ENCODE measurements at regions not wholly inside any gene's neighbourhood (a gene's known extent, or its start where the extent isn't known, plus 50 kb on each side); places are given as distances from the start of the nearest gene placed in this dataset.

- intact Hi-C loops (cut with DNase I) = loop anchor here (2.0 kb wide), 1 partner anchor 31 kb away; no protein-coding TSS in a partner anchor
- TF ChIP-seq EP300 (IDR thresholded peaks at IDR 0.05) = no peak
- H3K27ac ChIP-seq (replicated peaks in 1 of 4) = peak overlapping the region in 3 of 4 donors; percentile 31 to 76 (median 57)
Measured at GRCh38 chr2:38497670-38498037, 105.1 kb downstream of the HNRNPLL start.

DNA sequence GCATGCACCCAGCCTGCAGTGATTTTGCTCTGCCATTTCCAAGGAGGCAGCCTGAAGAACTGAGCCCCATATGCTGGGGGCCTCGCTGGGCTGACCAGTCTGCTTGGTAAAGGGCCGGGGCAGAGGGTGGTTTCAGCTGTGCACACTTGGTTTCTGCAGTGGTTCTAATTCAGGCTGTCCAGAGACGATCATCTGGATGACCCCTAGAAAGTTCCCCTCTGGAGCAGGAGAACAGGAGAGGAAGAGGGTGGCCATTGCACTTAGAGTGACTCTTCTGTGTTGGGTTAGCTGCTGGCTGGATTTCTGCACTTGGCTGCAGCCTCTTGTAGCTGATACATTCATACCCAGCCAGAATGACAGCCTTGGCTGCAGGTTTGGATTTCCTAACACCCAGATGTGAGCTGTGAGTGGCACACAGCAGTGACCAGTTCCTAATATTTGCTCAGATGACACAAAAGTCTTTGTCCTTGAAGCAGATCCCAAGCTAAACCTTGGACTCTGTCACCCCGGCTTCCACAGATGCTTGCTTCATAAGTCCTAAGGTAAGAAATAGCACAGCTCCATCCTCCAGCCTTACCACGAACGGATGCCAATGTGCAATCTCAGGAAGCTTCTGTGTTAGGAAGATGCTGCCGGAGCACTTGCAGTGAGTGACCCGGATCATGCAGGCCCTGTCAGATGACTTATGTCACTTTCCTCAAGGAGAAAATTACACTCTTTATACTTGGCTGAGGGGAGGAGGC, 105.6 kb downstream of the HNRNPLL start:
- intact Hi-C loops (cut with DNase I) = no loop called here
- H3K27ac ChIP-seq (replicated peaks in 1 of 4) = peak overlapping the region in 3 of 4 donors; percentile 31 to 76 (median 57)
- peaks cover 0 to 7% (median 3%) of the 10 kb centered on the region in 4 donors for H3K9me3 ChIP-seq
- TF ChIP-seq POLR2A (IDR thresholded peaks at IDR 0.05; ENCODE audit: low read depth) (no peak), POLR2AphosphoS5 (IDR thresholded peaks at IDR 0.05) (peak in 1 of 2 donors; percentile 15), EP300 (IDR thresholded peaks at IDR 0.05) (no peak)
- TF ChIP-seq, protein P1, sequence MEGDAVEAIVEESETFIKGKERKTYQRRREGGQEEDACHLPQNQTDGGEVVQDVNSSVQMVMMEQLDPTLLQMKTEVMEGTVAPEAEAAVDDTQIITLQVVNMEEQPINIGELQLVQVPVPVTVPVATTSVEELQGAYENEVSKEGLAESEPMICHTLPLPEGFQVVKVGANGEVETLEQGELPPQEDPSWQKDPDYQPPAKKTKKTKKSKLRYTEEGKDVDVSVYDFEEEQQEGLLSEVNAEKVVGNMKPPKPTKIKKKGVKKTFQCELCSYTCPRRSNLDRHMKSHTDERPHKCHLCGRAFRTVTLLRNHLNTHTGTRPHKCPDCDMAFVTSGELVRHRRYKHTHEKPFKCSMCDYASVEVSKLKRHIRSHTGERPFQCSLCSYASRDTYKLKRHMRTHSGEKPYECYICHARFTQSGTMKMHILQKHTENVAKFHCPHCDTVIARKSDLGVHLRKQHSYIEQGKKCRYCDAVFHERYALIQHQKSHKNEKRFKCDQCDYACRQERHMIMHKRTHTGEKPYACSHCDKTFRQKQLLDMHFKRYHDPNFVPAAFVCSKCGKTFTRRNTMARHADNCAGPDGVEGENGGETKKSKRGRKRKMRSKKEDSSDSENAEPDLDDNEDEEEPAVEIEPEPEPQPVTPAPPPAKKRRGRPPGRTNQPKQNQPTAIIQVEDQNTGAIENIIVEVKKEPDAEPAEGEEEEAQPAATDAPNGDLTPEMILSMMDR (IDR thresholded peaks at IDR 0.05) = no peak
- 73% methylated on average over 7 of the region's 8 CpGs for WGBS
- no peaks in the 10 kb centered on the region for H3K36me3 ChIP-seq
- no peak overlapping the region for H3K4me3 ChIP-seq
- H3K27me3 ChIP-seq = no peaks in the 10 kb centered on the region
- H3K4me1 ChIP-seq = peaks cover 19 to 56% (median 53%) of the 10 kb centered on the region in 4 donors
- no peak for DNase-seq (ENCODE audit: extremely low spot score)

More at GRCh38 chr2:38497670-38498037, 105.1 kb downstream of the HNRNPLL start:
- DNase-seq (ENCODE audit: extremely low spot score) = no peak
- H3K4me1 ChIP-seq = peaks cover 19 to 56% (median 53%) of the 10 kb centered on the region in 4 donors
- H3K4me3 ChIP-seq = no peak overlapping the region
- 85% methylated on average over 3 of the region's 3 CpGs for WGBS
- peaks cover 0 to 13% (median 5%) of the 10 kb centered on the region in 4 donors for H3K9me3 ChIP-seq
- H3K36me3 ChIP-seq = no peaks in the 10 kb centered on the region
- H3K27me3 ChIP-seq = no peaks in the 10 kb centered on the region

GRCh38 chr2:38495880-38496279, 106.8 kb downstream of the HNRNPLL start:
- Histone ChIP-seq H3K36me3 (no peaks in the 10 kb centered on the region), H3K27me3 (no peaks in the 10 kb centered on the region), H3K4me3 (no peak overlapping the region), H3K9me3 (no peaks in the 10 kb centered on the region), H3K4me1 (peaks cover 19 to 54% (median 52%) of the 10 kb centered on the region in 4 donors), H3K27ac (replicated peaks in 1 of 4) (peak overlapping the region in 1 of 4 donors; percentile 76)
- WGBS = 96% methylated on average over 2 of the region's 2 CpGs
- TF ChIP-seq, protein P1 (IDR thresholded peaks at IDR 0.05) = no peak
- TF ChIP-seq POLR2AphosphoS5 (IDR thresholded peaks at IDR 0.05) (no peak), POLR2A (IDR thresholded peaks at IDR 0.05; ENCODE audit: low read depth) (no peak), EP300 (IDR thresholded peaks at IDR 0.05) (no peak)
- no peak for DNase-seq (ENCODE audit: extremely low spot score)
- intact Hi-C loops (cut with DNase I) = no loop called here

DNA sequence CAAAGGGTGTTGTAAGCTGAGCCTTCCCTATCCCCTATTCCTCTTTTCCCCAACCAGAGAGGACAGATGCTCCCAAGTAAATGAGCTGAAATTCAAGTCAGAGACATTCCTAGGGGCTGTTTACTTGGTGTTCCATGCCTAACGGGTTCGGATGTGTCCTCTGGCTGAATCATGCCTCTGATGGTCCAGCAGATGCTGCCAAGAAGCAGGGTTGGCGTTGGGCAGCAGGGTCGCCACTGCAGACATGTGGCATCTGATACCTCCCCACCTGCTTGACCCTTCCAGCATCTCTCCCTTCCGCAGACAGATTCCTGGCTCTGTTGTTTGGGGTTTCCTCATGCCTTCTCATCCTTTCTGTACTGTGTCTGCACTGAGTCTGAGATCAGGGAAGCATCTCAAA, 108.3 kb downstream of the HNRNPLL start:
- Histone ChIP-seq H3K4me1 (peaks cover 10 to 39% (median 38%) of the 10 kb centered on the region in 4 donors), H3K27me3 (no peaks in the 10 kb centered on the region), H3K4me3 (no peak overlapping the region), H3K36me3 (no peaks in the 10 kb centered on the region), H3K27ac (replicated peaks in 1 of 4) (peak overlapping the region in 2 of 4 donors; percentile 36 to 48), H3K9me3 (no peaks in the 10 kb centered on the region)
- TF ChIP-seq, protein P1 (IDR thresholded peaks at IDR 0.05) = no peak
- TF ChIP-seq POLR2AphosphoS5 (IDR thresholded peaks at IDR 0.05) = no peak
- no peak for TF ChIP-seq EP300 (IDR thresholded peaks at IDR 0.05)
- no peak for TF ChIP-seq POLR2A (IDR thresholded peaks at IDR 0.05; ENCODE audit: low read depth)
- intact Hi-C loops (cut with DNase I) = no loop called here
- no peak for DNase-seq (ENCODE audit: extremely low spot score)
- 70% methylated on average over 5 of the region's 5 CpGs for WGBS

DNA sequence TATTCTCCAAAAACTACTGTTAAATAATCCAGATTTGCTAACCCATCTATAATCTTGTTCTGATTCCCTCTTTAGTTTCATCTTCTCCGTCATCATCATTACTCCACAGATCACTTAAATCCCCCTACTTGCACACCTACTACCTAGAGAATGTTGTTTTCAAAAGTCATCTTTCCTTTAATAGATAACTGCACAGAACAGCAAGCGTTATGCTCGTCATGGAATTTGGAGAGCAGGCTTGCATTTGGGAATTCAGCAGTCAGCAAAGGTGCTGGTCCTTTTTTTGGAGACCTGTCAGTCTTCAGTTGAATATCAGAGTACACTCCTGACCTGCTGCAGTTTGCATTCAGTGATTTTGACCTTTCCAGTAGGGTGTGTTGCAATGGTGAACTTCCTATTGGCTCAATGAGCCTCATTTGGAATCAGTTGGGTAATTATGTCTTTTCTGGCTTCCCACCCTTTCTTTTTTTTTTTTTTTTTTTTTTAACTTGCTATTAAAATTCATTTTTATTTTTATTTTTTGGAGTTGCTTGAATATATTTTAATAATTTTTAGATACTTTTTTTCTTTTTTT, 110.6 kb downstream of the HNRNPLL start:
- DNase-seq (ENCODE audit: extremely low spot score) = no peak
- intact Hi-C loops (cut with DNase I) = no loop called here
- Histone ChIP-seq H3K27me3 (no peaks in the 10 kb centered on the region), H3K4me1 (peaks cover 6 to 21% (median 17%) of the 10 kb centered on the region in 4 donors), H3K27ac (replicated peaks in 1 of 4) (no peak overlapping the region), H3K36me3 (no peaks in the 10 kb centered on the region), H3K4me3 (no peak overlapping the region), H3K9me3 (no peaks in the 10 kb centered on the region)
- 94% methylated on average over 3 of the region's 3 CpGs for WGBS
- TF ChIP-seq POLR2AphosphoS5 (IDR thresholded peaks at IDR 0.05) (no peak), POLR2A (IDR thresholded peaks at IDR 0.05; ENCODE audit: low read depth) (no peak)
- TF ChIP-seq, protein P1 (IDR thresholded peaks at IDR 0.05) = no peak
